GM12891 (cell line): ENCODE measurements at regions not wholly inside any gene's neighbourhood (a gene's known extent, or its start where the extent isn't known, plus 50 kb on each side); places are given as distances from the start of the nearest gene placed in this dataset.

Experiments used
- POLR2A ChIP-seq: IDR thresholded peaks from 2 replicates; pipeline ENCODE4 v1.6.1; 2011; ENCODE audit warnings: low read depth, low read length, control low read depth
- POLR2AphosphoS5 ChIP-seq: IDR thresholded peaks from 2 replicates; pipeline ENCODE4 v1.6.1; 2011; ENCODE audit warnings: low read depth, low read length, control low read depth
- SPI1 ChIP-seq: IDR thresholded peaks from 2 replicates; pipeline ENCODE4 v1.6.1; 2011; ENCODE audit warnings: low read depth, low read length, control low read depth
- TAF1 ChIP-seq: IDR thresholded peaks from 2 replicates; pipeline ENCODE4 v1.6.1; 2011; ENCODE audit warnings: low read depth, low read length, control low read depth

DNA sequence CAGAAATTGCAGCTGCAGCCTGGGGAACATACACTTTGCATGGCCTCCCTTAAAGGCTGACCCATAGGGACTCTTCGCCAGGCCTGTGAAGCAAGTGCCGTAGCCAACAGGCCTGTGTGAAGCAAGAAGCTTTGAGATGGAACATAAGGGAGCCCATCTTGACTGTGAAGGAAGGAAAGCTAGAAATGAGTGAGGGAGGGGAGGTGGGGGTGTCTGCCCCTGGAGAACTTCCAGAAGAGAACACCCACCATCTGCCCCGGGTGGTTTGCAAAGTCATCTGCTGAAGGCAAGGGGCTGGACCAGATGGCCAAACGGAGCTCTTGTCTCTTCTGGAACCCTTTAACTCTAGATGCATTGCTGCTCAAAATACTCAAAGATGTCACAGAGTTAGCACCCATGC is 103.3 kb upstream of the GRIK3 start:
- TF ChIP-seq POLR2AphosphoS5 (no peak), POLR2A (no peak), SPI1 (no peak), TAF1 (no peak)
